ENCODE measurements at regions not wholly inside any gene's neighbourhood (a gene's known extent, or its start where the extent isn't known, plus 50 kb on each side); places are given as distances from the start of the nearest gene placed in this dataset.

DNA sequence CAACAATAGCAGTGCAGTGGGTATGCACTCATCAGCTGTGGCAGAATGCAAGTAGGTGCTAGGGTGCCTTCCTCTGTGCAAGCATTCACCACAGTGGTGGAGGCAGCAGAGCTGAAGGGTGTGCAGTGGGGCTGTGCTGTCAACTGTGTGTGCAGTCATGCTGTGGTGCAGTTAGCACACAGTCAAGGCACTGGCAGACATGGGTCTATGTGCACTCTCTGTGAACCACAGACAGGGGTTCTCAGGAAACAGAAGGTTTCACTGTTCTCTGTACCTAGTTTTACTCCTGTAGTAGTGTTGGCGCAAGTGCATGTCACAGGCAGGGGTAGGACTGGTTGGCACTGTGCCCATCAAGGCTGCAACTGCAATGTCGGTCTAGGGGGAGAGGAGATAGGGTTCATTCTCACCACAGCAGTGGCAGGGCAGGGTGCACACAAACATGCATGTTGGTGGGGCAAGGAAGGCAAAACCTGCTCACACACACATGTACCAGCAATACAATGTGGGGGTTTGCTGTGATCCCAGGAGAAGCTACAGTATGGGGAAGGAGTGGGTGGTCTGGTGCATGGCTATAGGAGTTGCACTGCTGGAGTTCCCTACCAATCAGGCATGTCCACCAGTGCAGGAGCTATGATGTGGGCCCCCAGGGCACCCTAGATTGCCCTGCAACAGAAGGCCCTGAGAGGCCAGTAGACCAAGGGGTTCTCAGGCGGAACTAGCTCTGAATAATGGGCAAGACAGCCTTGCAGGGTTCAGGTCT is 242.7 kb upstream of the DDX18 start:
- DNase-seq (ENCODE audit: low read depth, low spot score), result no peak
- in situ Hi-C loops (cut with HindIII; ENCODE audit: low sequenced_read_pairs), result no loop called here
- TF ChIP-seq CTCF (IDR thresholded peaks at IDR 0.05; ENCODE audit: low read depth, low read length), result no peak
- H3K4me3 ChIP-seq (ENCODE audit: low read depth, low read length), result no peak overlapping the region

DNA sequence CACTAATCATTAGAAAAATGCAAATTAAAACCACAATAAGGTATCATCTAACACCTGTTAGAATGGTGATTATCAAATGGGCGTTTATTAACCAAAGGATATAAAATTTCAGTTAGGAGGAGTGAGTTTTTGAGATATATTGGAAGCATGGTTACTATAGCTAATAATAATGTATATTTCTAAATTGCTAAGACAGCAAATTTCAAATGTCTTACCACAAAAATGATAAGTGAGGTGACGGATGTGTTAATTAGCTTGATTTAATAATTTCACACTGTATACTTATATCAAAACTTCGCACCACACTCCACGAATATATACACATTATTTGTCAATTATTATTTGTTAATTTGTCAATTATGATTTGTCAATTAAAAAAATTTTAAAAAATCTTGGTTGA is 227.2 kb upstream of the DDX18 start:
- no peak overlapping the region for H3K4me3 ChIP-seq (ENCODE audit: low read depth, low read length)
- TF ChIP-seq CTCF (IDR thresholded peaks at IDR 0.05; ENCODE audit: low read depth, low read length), result no peak
- DNase-seq (ENCODE audit: low read depth, low spot score), result no peak
- in situ Hi-C loops (cut with HindIII; ENCODE audit: low sequenced_read_pairs), result no loop called here

GRCh38 chr2:117603060-117603459 is 211.4 kb upstream of the DDX18 start:
- no peak for DNase-seq (ENCODE audit: low read depth, low spot score)
- H3K4me3 ChIP-seq (ENCODE audit: low read depth, low read length), result no peak overlapping the region
- in situ Hi-C loops (cut with HindIII; ENCODE audit: low sequenced_read_pairs), result no loop called here
- no peak for TF ChIP-seq CTCF (IDR thresholded peaks at IDR 0.05; ENCODE audit: low read depth, low read length)

GRCh38 chr2:117603567-117603966 is 210.9 kb upstream of the DDX18 start:
- H3K4me3 ChIP-seq (ENCODE audit: low read depth, low read length), result no peak overlapping the region
- TF ChIP-seq CTCF (IDR thresholded peaks at IDR 0.05; ENCODE audit: low read depth, low read length), result no peak
- peak; percentile 0 for DNase-seq (ENCODE audit: low read depth, low spot score)
- in situ Hi-C loops (cut with HindIII; ENCODE audit: low sequenced_read_pairs), result no loop called here

DNA sequence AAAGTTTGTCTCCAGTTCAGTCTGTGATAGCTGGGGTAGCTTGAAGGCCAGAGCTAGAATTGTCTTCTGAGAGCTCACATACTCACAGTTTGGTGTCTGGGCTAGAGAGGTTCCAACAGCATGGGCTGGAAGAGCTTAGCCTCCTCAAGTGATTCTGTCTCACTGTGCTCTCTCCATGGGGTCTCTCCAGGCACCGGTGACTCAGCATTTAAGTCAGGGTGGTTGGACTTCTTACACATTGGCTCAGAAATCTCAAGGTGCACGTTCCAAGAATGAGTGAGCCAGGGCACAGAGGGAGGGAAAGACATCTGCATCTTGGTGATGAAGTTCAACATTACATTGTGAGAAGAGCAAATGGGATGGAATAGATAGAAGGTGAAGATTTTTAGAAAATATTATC is 207.3 kb upstream of the DDX18 start:
- in situ Hi-C loops (cut with HindIII; ENCODE audit: low sequenced_read_pairs), result no loop called here
- DNase-seq (ENCODE audit: low read depth, low spot score), result no peak
- TF ChIP-seq CTCF (IDR thresholded peaks at IDR 0.05; ENCODE audit: low read depth, low read length), result no peak
- H3K4me3 ChIP-seq (ENCODE audit: low read depth, low read length), result no peak overlapping the region

DNA sequence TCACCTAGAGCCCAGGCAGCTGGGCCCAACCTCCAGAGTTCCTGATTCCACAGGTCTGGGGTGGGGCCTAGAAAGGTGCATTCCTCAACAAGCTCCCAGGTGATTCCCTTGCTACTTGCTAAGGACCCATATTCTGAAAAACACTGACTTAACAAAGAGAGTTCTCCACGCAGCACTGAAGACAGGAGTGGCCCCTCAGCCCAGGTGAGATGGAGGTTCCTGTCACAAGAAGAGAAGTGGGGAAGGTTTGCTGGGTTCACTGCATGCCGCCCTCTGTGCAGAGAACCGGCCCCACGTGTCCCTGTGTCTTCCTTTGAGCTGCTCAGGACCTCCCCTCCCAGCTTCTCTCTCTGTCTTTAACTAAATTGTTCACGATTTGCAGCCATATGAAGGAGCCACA is 201.4 kb upstream of the DDX18 start:
- no peak overlapping the region for H3K4me3 ChIP-seq (ENCODE audit: low read depth, low read length)
- DNase-seq (ENCODE audit: low read depth, low spot score), result no peak
- no peak for TF ChIP-seq CTCF (IDR thresholded peaks at IDR 0.05; ENCODE audit: low read depth, low read length)
- in situ Hi-C loops (cut with HindIII; ENCODE audit: low sequenced_read_pairs), result no loop called here
